CD4-positive, alpha-beta T cell treated with Interleukin-12 subunit alpha and Interleukin-12 subunit beta, for 1 hour (primary cell): ENCODE measurements at regions not wholly inside any gene's neighbourhood (a gene's known extent, or its start where the extent isn't known, plus 50 kb on each side); places are given as distances from the start of the nearest gene placed in this dataset.
"Not testable (repeated sequence)": the region's sequence is repeated elsewhere in the genome, so short reads cannot be mapped to it uniquely, and the experiment has no call there.

ENCODE experiments used
- DNase-seq: peaks from one replicate; pipeline ENCODE4 v3.0.0-alpha.2; 2020

- DNase-seq: no peak
These were observed 257.8 kb upstream of the CCDC196 start for GRCh38 chr14:66228267-66228970.

- no peak for DNase-seq
These were observed 254.4 kb upstream of the CCDC196 start for GRCh38 chr14:66231820-66232219.

GRCh38 chr14:66233591-66233990 is 252.6 kb upstream of the CCDC196 start:
- no peak for DNase-seq

GRCh38 chr14:66234411-66234810 is 251.8 kb upstream of the CCDC196 start:
- DNase-seq: no peak

GRCh38 chr14:66237741-66238140 is 248.4 kb upstream of the CCDC196 start:
- DNase-seq: no peak

GRCh38 chr14:66238969-66239368 is 247.2 kb upstream of the CCDC196 start:
- no peak for DNase-seq

- no peak for DNase-seq
These were observed 246.6 kb upstream of the CCDC196 start for GRCh38 chr14:66239589-66239988.

- DNase-seq: no peak
These were observed 246.1 kb upstream of the CCDC196 start for GRCh38 chr14:66240105-66240504.

GRCh38 chr14:66242001-66242400 is 244.2 kb upstream of the CCDC196 start:
- no peak for DNase-seq

GRCh38 chr14:66244834-66245233 is 241.3 kb upstream of the CCDC196 start:
- no peak for DNase-seq

- DNase-seq: no peak
These were observed 238.4 kb upstream of the CCDC196 start for GRCh38 chr14:66247662-66248193.

GRCh38 chr14:66248256-66248655 is 237.9 kb upstream of the CCDC196 start:
- DNase-seq: no peak

- no peak for DNase-seq
These were observed 236.6 kb upstream of the CCDC196 start for GRCh38 chr14:66249544-66249943.

- DNase-seq: no peak
These were observed 232.1 kb upstream of the CCDC196 start for GRCh38 chr14:66254038-66254437.

GRCh38 chr14:66268802-66269334 is 217.3 kb upstream of the CCDC196 start:
- DNase-seq: no peak

- DNase-seq: no peak
These were observed 213.9 kb upstream of the CCDC196 start for GRCh38 chr14:66272221-66272620.

- DNase-seq: no peak
These were observed 212.8 kb upstream of the CCDC196 start for GRCh38 chr14:66273261-66273832.

GRCh38 chr14:66278418-66278817 is 207.8 kb upstream of the CCDC196 start:
- DNase-seq: not testable (repeated sequence)

- DNase-seq: no peak
These were observed 205.0 kb upstream of the CCDC196 start for GRCh38 chr14:66281036-66281776.

- DNase-seq: no peak
These were observed 201.8 kb upstream of the CCDC196 start for GRCh38 chr14:66284346-66284745.

GRCh38 chr14:66288511-66288910 is 197.7 kb upstream of the CCDC196 start:
- no peak for DNase-seq

GRCh38 chr14:66291756-66292155 is 194.4 kb upstream of the CCDC196 start:
- no peak for DNase-seq

GRCh38 chr14:66293533-66294105 is 192.6 kb upstream of the CCDC196 start:
- DNase-seq: no peak
